ENCODE measurements at regions not wholly inside any gene's neighbourhood (a gene's known extent, or its start where the extent isn't known, plus 50 kb on each side); places are given as distances from the start of the nearest gene placed in this dataset.

- DNase-seq (ENCODE audit: low read depth), result no peak
- in situ Hi-C loops (cut with HindIII; ENCODE audit: low pct_unique_long_range_greater_than_20kb, low sequenced_read_pairs), result no loop called here
Measured at GRCh38 chr4:3660086-3660927, 105.9 kb upstream of the ADRA2C start.

GRCh38 chr4:3659131-3659530 is 107.1 kb upstream of the ADRA2C start:
- no peak for DNase-seq (ENCODE audit: low read depth)

GRCh38 chr4:3658530-3658913 is 107.7 kb upstream of the ADRA2C start:
- DNase-seq (ENCODE audit: low read depth), result no peak
- in situ Hi-C loops (cut with HindIII; ENCODE audit: low pct_unique_long_range_greater_than_20kb, low sequenced_read_pairs), result no loop called here

More at GRCh38 chr4:3659131-3659530, 107.1 kb upstream of the ADRA2C start:
- in situ Hi-C loops (cut with HindIII; ENCODE audit: low pct_unique_long_range_greater_than_20kb, low sequenced_read_pairs), result no loop called here

- in situ Hi-C loops (cut with HindIII; ENCODE audit: low pct_unique_long_range_greater_than_20kb, low sequenced_read_pairs), result no loop called here
- no peak for DNase-seq (ENCODE audit: low read depth)
Measured at GRCh38 chr4:3657902-3658529, 108.2 kb upstream of the ADRA2C start.

GRCh38 chr4:3656416-3657356 is 109.5 kb upstream of the ADRA2C start:
- peak; percentile 25 for DNase-seq (ENCODE audit: low read depth)
- in situ Hi-C loops (cut with HindIII; ENCODE audit: low pct_unique_long_range_greater_than_20kb, low sequenced_read_pairs), result no loop called here

- in situ Hi-C loops (cut with HindIII; ENCODE audit: low pct_unique_long_range_greater_than_20kb, low sequenced_read_pairs), result no loop called here
- no peak for DNase-seq (ENCODE audit: low read depth)
Measured at GRCh38 chr4:3655963-3656362, 110.2 kb upstream of the ADRA2C start.

- no peak for DNase-seq (ENCODE audit: low read depth)
- in situ Hi-C loops (cut with HindIII; ENCODE audit: low pct_unique_long_range_greater_than_20kb, low sequenced_read_pairs), result no loop called here
Measured at GRCh38 chr4:3655485-3655884, 110.7 kb upstream of the ADRA2C start.

- in situ Hi-C loops (cut with HindIII; ENCODE audit: low pct_unique_long_range_greater_than_20kb, low sequenced_read_pairs), result no loop called here
Measured at GRCh38 chr4:3654036-3654807, 112.0 kb upstream of the ADRA2C start.

GRCh38 chr4:3652586-3652985 is 113.6 kb upstream of the ADRA2C start:
- in situ Hi-C loops (cut with HindIII; ENCODE audit: low pct_unique_long_range_greater_than_20kb, low sequenced_read_pairs), result no loop called here
- DNase-seq (ENCODE audit: low read depth), result no peak

More at GRCh38 chr4:3654036-3654807, 112.0 kb upstream of the ADRA2C start:
- no peak for DNase-seq (ENCODE audit: low read depth)

GRCh38 chr4:3651267-3651845 is 114.8 kb upstream of the ADRA2C start:
- in situ Hi-C loops (cut with HindIII; ENCODE audit: low pct_unique_long_range_greater_than_20kb, low sequenced_read_pairs), result no loop called here
- DNase-seq (ENCODE audit: low read depth), result peak; percentile 8

GRCh38 chr4:3649491-3649890 is 116.7 kb upstream of the ADRA2C start:
- no peak for DNase-seq (ENCODE audit: low read depth)
- in situ Hi-C loops (cut with HindIII; ENCODE audit: low pct_unique_long_range_greater_than_20kb, low sequenced_read_pairs), result no loop called here

GRCh38 chr4:3648731-3649130 is 116.5 kb upstream of the LRPAP1 start:
- DNase-seq (ENCODE audit: low read depth), result no peak
- in situ Hi-C loops (cut with HindIII; ENCODE audit: low pct_unique_long_range_greater_than_20kb, low sequenced_read_pairs), result no loop called here

- DNase-seq (ENCODE audit: low read depth), result no peak
- in situ Hi-C loops (cut with HindIII; ENCODE audit: low pct_unique_long_range_greater_than_20kb, low sequenced_read_pairs), result no loop called here
Measured at GRCh38 chr4:3648195-3648594, 116.0 kb upstream of the LRPAP1 start.

- in situ Hi-C loops (cut with HindIII; ENCODE audit: low pct_unique_long_range_greater_than_20kb, low sequenced_read_pairs), result no loop called here
- no peak for DNase-seq (ENCODE audit: low read depth)
Measured at GRCh38 chr4:3647421-3647820, 115.2 kb upstream of the LRPAP1 start.

- no peak for DNase-seq (ENCODE audit: low read depth)
- in situ Hi-C loops (cut with HindIII; ENCODE audit: low pct_unique_long_range_greater_than_20kb, low sequenced_read_pairs), result no loop called here
Measured at GRCh38 chr4:3645711-3646679, 113.8 kb upstream of the LRPAP1 start.

- in situ Hi-C loops (cut with HindIII; ENCODE audit: low pct_unique_long_range_greater_than_20kb, low sequenced_read_pairs), result no loop called here
- peak; percentile 38 for DNase-seq (ENCODE audit: low read depth)
Measured at GRCh38 chr4:3644849-3645627, 112.8 kb upstream of the LRPAP1 start.

Measured in Caki2 (cell line).